OCI-LY7 (cell line): ENCODE measurements at regions not wholly inside any gene's neighbourhood (a gene's known extent, or its start where the extent isn't known, plus 50 kb on each side); places are given as distances from the start of the nearest gene placed in this dataset.

Experiments used
- BruUV-seq: library from RNA; stranded (reverse); fragments of 400-500 nt; replicated peaks from 2 replicates; lab custom pipeline; 2021; lab: Mats Ljungman, UMichigan
- CTCF ChIA-PET: fragments of 300-600 bp; sonication (Branson Sonifier 250); formaldehyde crosslinking; loops from one replicate; lab custom pipeline; 2022; ENCODE audit warnings: antibody characterized with exemption; ENCODE audit not compliant: unreplicated experiment; lab: Charles Lee
- POLR2A ChIA-PET: fragments of 300-600 bp; sonication (Branson Sonifier 250); formaldehyde crosslinking; loops from one replicate; lab custom pipeline; 2022; ENCODE audit warnings: antibody characterized with exemption; lab: Charles Lee
- DNase-seq: peaks from one replicate; pipeline ENCODE4 v3.0.0-alpha.2; 2015; ENCODE audit warnings: low spot score
- H2AFZ ChIP-seq: fragments of 200-600 bp; sonication (generic), shearing (Covaris generic); 2 replicates; pipeline ENCODE4 v1.6.1; 2014; ENCODE audit warnings: mild to moderate bottlenecking, antibody characterized with exemption, low read length, moderate library complexity
- H3K27ac ChIP-seq: fragments of 200-600 bp; sonication (generic); 2 replicates; pipeline ENCODE4 v1.5.1; 2014; ENCODE audit warnings: mixed run types, low read depth, mild to moderate bottlenecking, moderate library complexity, low read length, inconsistent platforms; ENCODE audit not compliant: poor library complexity, severe bottlenecking
- H3K36me3 ChIP-seq: fragments of 200-600 bp; sonication (generic); 2 replicates; pipeline ENCODE4 v1.6.1; 2014; ENCODE audit warnings: mild to moderate bottlenecking, antibody characterized with exemption, low read length, moderate library complexity, mixed read lengths; ENCODE audit not compliant: insufficient read depth
- H3K4me1 ChIP-seq: fragments of 200-600 bp; sonication (generic); 2 replicates; pipeline ENCODE4 v1.5.1; 2014; ENCODE audit warnings: mild to moderate bottlenecking, low read length; ENCODE audit not compliant: insufficient read depth, poor library complexity, severe bottlenecking
- H3K4me2 ChIP-seq: fragments of 200-600 bp; sonication (generic); 2 replicates; pipeline ENCODE4 v1.6.1; 2014; ENCODE audit warnings: mild to moderate bottlenecking, low read length
- H3K4me3 ChIP-seq: fragments of 200-600 bp; sonication (generic); 2 replicates; pipeline ENCODE4 v1.5.1; 2014; ENCODE audit warnings: mild to moderate bottlenecking, low read depth, low read length; ENCODE audit not compliant: poor library complexity, severe bottlenecking
- H3K79me2 ChIP-seq: fragments of 200-600 bp; sonication (generic); 2 replicates; pipeline ENCODE4 v1.6.1; 2016; ENCODE audit warnings: low read depth, mild to moderate bottlenecking, low read length, moderate library complexity, mixed read lengths; ENCODE audit not compliant: insufficient read depth
- H3K9me2 ChIP-seq: fragments of 200-600 bp; sonication (generic); 2 replicates; pipeline ENCODE4 v1.6.1; 2016; ENCODE audit warnings: mild to moderate bottlenecking, low read length, mixed read lengths; ENCODE audit not compliant: insufficient read depth
- H3K9me3 ChIP-seq: fragments of 200-600 bp; sonication (generic); 2 replicates; pipeline ENCODE4 v1.6.1; 2014; ENCODE audit warnings: mild to moderate bottlenecking, mixed run types, low read length, mixed read lengths
- H4K20me1 ChIP-seq: fragments of 200-600 bp; sonication (generic); 2 replicates; pipeline ENCODE4 v1.6.1; 2014; ENCODE audit warnings: mild to moderate bottlenecking, antibody characterized with exemption, low read length, moderate library complexity, mixed read lengths; ENCODE audit not compliant: insufficient read depth
- EZH2phosphoT487 ChIP-seq: fragments of 200-600 bp; sonication (generic); IDR thresholded peaks from 2 replicates; pipeline ENCODE4 v1.6.1; 2018; ENCODE audit warnings: low read depth, borderline replicate concordance, mild to moderate bottlenecking, mixed run types, antibody characterized with exemption, low read length, moderate library complexity, mixed read lengths
- intact Hi-C: fragments of 100-400 bp; cut with micrococcal nuclease; formaldehyde crosslinking; loops from one replicate; pipeline ENCODE4 v1.10.0; 2022; ENCODE audit not compliant: unreplicated experiment
- TF ChIP-seq, protein P1 (sequence below): fragments of 200-600 bp; sonication (generic); conservative IDR thresholded peaks from 2 replicates; pipeline ENCODE4 v1.5.1; 2014; ENCODE audit warnings: mild to moderate bottlenecking, antibody characterized with exemption, low read length, moderate library complexity, mixed read lengths

DNA sequence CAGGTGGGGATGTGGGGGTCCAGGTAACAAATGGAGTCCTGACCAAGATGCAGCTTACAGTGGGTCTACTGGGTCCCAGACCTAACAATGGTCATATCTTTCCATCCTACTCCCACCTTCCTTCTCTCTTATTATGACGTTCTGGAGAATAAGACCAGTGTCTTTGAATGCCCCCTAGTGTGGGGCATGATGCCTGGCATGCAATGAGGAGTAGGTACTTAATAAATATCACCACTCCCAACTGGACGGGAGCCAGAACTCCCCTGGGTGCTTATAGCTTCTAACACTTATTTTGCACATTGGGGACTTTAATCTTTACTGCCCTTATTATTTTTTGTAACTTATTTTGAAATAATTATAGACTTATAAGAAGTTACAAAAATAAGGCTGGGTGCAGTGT lies 98.2 kb downstream of the NDFIP1 start:
- intact Hi-C loops = no loop called here
- Histone ChIP-seq H3K9me2 (no peaks in the 10 kb centered on the region), H3K4me1 (no peaks in the 10 kb centered on the region), H3K4me3 (no peak overlapping the region), H3K79me2 (no peaks in the 10 kb centered on the region), H4K20me1 (no peaks in the 10 kb centered on the region), H3K36me3 (no peaks in the 10 kb centered on the region), H3K9me3 (no peaks in the 10 kb centered on the region), H3K27ac (no peak overlapping the region), H3K4me2 (no peak overlapping the region), H2AFZ (no peak overlapping the region)
- no TSS peak for BruUV-seq
- ChIA-PET POLR2A (interaction anchor here (0.7 kb wide), 1 partner anchor 30 kb away, joined by 5 read pairs; no protein-coding TSS in a partner anchor), CTCF (no interaction called here)
- no peak for DNase-seq
- TF ChIP-seq EZH2phosphoT487 = no peak
- TF ChIP-seq, protein P1, sequence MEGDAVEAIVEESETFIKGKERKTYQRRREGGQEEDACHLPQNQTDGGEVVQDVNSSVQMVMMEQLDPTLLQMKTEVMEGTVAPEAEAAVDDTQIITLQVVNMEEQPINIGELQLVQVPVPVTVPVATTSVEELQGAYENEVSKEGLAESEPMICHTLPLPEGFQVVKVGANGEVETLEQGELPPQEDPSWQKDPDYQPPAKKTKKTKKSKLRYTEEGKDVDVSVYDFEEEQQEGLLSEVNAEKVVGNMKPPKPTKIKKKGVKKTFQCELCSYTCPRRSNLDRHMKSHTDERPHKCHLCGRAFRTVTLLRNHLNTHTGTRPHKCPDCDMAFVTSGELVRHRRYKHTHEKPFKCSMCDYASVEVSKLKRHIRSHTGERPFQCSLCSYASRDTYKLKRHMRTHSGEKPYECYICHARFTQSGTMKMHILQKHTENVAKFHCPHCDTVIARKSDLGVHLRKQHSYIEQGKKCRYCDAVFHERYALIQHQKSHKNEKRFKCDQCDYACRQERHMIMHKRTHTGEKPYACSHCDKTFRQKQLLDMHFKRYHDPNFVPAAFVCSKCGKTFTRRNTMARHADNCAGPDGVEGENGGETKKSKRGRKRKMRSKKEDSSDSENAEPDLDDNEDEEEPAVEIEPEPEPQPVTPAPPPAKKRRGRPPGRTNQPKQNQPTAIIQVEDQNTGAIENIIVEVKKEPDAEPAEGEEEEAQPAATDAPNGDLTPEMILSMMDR = peak; percentile 49

DNA sequence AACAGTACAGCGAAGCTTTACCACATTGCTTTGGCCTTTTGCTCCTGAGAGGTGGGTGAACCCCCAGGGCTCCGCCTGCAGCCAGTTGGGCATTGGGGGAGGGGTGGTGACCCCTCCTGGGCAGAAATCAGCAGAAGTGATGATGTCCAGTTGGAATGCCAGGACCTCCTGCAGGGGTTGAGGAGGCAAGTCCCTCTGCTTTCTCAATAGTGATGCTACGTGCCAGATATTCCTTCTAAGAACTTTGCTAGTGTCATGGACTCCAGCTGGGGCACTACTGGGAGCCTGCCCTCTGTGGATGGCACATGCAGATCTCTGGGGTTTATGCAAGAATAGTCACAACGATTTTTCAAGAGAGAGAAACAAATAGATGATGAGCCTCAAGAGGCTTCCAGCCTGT lies 95.6 kb downstream of the NDFIP1 start:
- CTCF ChIA-PET = no interaction called here
- no peaks in the 10 kb centered on the region for H3K9me2 ChIP-seq

More for the DNA sequence above, 95.6 kb downstream of the NDFIP1 start:
- no peak overlapping the region for H2AFZ ChIP-seq
- POLR2A ChIA-PET = no interaction called here
- H3K27ac ChIP-seq = no peak overlapping the region
- no peaks in the 10 kb centered on the region for H3K79me2 ChIP-seq
- H3K36me3 ChIP-seq = no peaks in the 10 kb centered on the region
- H3K4me2 ChIP-seq = no peak overlapping the region
- no peak for TF ChIP-seq EZH2phosphoT487
- TF ChIP-seq, protein P1 = no peak
- intact Hi-C loops = no loop called here
- no peak for DNase-seq
- no peaks in the 10 kb centered on the region for H4K20me1 ChIP-seq
- H3K4me1 ChIP-seq = no peaks in the 10 kb centered on the region
- no peak overlapping the region for H3K4me3 ChIP-seq
- no peaks in the 10 kb centered on the region for H3K9me3 ChIP-seq
- no TSS peak for BruUV-seq
